HG02763 (cell line): ENCODE measurements at regions not wholly inside any gene's neighbourhood (a gene's known extent, or its start where the extent isn't known, plus 50 kb on each side); places are given as distances from the start of the nearest gene placed in this dataset.

Experiments used
- ATAC-seq: cut with Tn5 transposase; IDR thresholded peaks from one replicate; pipeline ENCODE4 v1.9.1; 2021; ENCODE audit warnings: mild to moderate bottlenecking, moderate library complexity; ENCODE audit not compliant: unreplicated experiment

- no peak for ATAC-seq
Observed at GRCh38 chr9:99430301-99430700, 208.2 kb downstream of the SEC61B start.

GRCh38 chr9:99431103-99431502 is 209.0 kb downstream of the SEC61B start:
- ATAC-seq = no peak

- ATAC-seq = no peak
Observed at GRCh38 chr9:99432075-99432474, 210.0 kb downstream of the SEC61B start.

GRCh38 chr9:99433095-99433494 is 211.0 kb downstream of the SEC61B start:
- ATAC-seq = no peak

GRCh38 chr9:99433555-99433954 is 211.5 kb downstream of the SEC61B start:
- peak; percentile 98 for ATAC-seq

GRCh38 chr9:99436616-99437015 is 214.5 kb downstream of the SEC61B start:
- ATAC-seq = no peak

GRCh38 chr9:99437145-99437544 is 215.1 kb downstream of the SEC61B start:
- no peak for ATAC-seq

- ATAC-seq = no peak
Observed at GRCh38 chr9:99438596-99438995, 216.5 kb downstream of the SEC61B start.

GRCh38 chr9:99441829-99442228 is 219.7 kb downstream of the SEC61B start:
- ATAC-seq = no peak

GRCh38 chr9:99445371-99445891 is 223.3 kb downstream of the SEC61B start:
- no peak for ATAC-seq

- ATAC-seq = no peak
Observed at GRCh38 chr9:99445920-99446319, 223.8 kb downstream of the SEC61B start.

GRCh38 chr9:99447951-99448350 is 225.9 kb downstream of the SEC61B start:
- ATAC-seq = no peak

- ATAC-seq = no peak
Observed at GRCh38 chr9:99449726-99450125, 227.6 kb downstream of the SEC61B start.

- no peak for ATAC-seq
Observed at GRCh38 chr9:99451112-99451606, 229.1 kb downstream of the SEC61B start.

GRCh38 chr9:99457406-99457805 is 235.3 kb downstream of the SEC61B start:
- no peak for ATAC-seq

GRCh38 chr9:99457981-99458380 is 235.9 kb downstream of the SEC61B start:
- ATAC-seq = no peak

GRCh38 chr9:99459919-99460318 is 237.8 kb downstream of the SEC61B start:
- no peak for ATAC-seq

- ATAC-seq = no peak
Observed at GRCh38 chr9:99463131-99463530, 241.0 kb downstream of the SEC61B start.

- ATAC-seq = no peak
Observed at GRCh38 chr9:99464568-99464967, 242.5 kb downstream of the SEC61B start.

GRCh38 chr9:99465231-99465907 is 243.3 kb downstream of the SEC61B start:
- ATAC-seq = no peak

- ATAC-seq = no peak
Observed at GRCh38 chr9:99466104-99466503, 244.0 kb downstream of the SEC61B start.

- no peak for ATAC-seq
Observed at GRCh38 chr9:99466781-99467180, 244.7 kb downstream of the SEC61B start.

GRCh38 chr9:99471033-99471432 is 249.0 kb downstream of the SEC61B start:
- ATAC-seq = no peak
